Liver (tissue), 7 donors: ENCODE measurements at regions not wholly inside any gene's neighbourhood (a gene's known extent, or its start where the extent isn't known, plus 50 kb on each side); places are given as distances from the start of the nearest gene placed in this dataset.

Experiments
- DNase-seq: peaks from one replicate; pipeline ENCODE4 v3.0.0-alpha.2; 2017; ENCODE audit warnings: low spot score
- H3K27ac ChIP-seq, 2 donors: one replicate each; pipeline ENCODE4 v1.7.0; 2013; ENCODE audit warnings: inconsistent platforms in 2 of 2, low read length in 2 of 2, control low read depth in 1 of 2, low read depth in 1 of 2, mild to moderate bottlenecking in 1 of 2
- H3K27me3 ChIP-seq, 4 donors: one replicate each; pipeline versions ENCODE4 v1.6.1 to v1.7.0; 2013; ENCODE audit warnings: low read length in 3 of 4, inconsistent platforms in 1 of 4, mild to moderate bottlenecking in 1 of 4, moderate library complexity in 1 of 4; ENCODE audit not compliant: control insufficient read depth in 4 of 4, insufficient read depth in 4 of 4
- H3K36me3 ChIP-seq, 4 donors: one replicate each; pipeline versions ENCODE4 v1.6.1 to v1.7.0; 2013; ENCODE audit warnings: low read length in 3 of 4, mild to moderate bottlenecking in 3 of 4, low read depth in 1 of 4, moderate library complexity in 1 of 4; ENCODE audit not compliant: control insufficient read depth in 4 of 4, insufficient read depth in 3 of 4
- H3K4me1 ChIP-seq, 4 donors: one replicate each; pipeline versions ENCODE4 v1.6.1 to v1.7.0; 2013; ENCODE audit warnings: low read length in 3 of 4, mild to moderate bottlenecking in 3 of 4, moderate library complexity in 1 of 4; ENCODE audit not compliant: control insufficient read depth in 4 of 4, insufficient read depth in 4 of 4
- H3K4me3 ChIP-seq, 3 donors: one replicate each; pipeline versions ENCODE4 v1.6.1 to v1.7.0; 2013; ENCODE audit warnings: low read length in 3 of 3, control low read depth in 1 of 3, low read depth in 1 of 3, mild to moderate bottlenecking in 1 of 3
- H3K9ac ChIP-seq, 2 donors: one replicate each; pipeline ENCODE4 v1.7.0; 2013; ENCODE audit warnings: low read length in 2 of 2, mild to moderate bottlenecking in 2 of 2, moderate library complexity in 2 of 2, control low read depth in 1 of 2, low read depth in 1 of 2
- H3K9me3 ChIP-seq, 4 donors: one replicate each; pipeline versions ENCODE4 v1.6.1 to v1.7.0; 2013; ENCODE audit warnings: low read length in 3 of 4; ENCODE audit not compliant: control insufficient read depth in 4 of 4
- ATF3 ChIP-seq: IDR thresholded peaks from 2 replicates; pipeline ENCODE4 v1.6.1; 2016; ENCODE audit warnings: antibody characterized with exemption
- FOXA2 ChIP-seq: IDR thresholded peaks from 2 replicates; pipeline ENCODE4 v1.6.1; 2016; ENCODE audit warnings: antibody characterized with exemption
- GABPA ChIP-seq, 2 donors: IDR thresholded peaks in 1 of 2; conservative IDR thresholded peaks in 1 of 2; 2 replicates each; pipeline ENCODE4 v1.6.1; 2016; ENCODE audit warnings: antibody characterized with exemption in 2 of 2, mild to moderate bottlenecking in 1 of 2, moderate library complexity in 1 of 2
- HNF4A ChIP-seq, 2 donors: conservative IDR thresholded peaks; 2 replicates each; pipeline ENCODE4 v1.6.1; 2016; ENCODE audit warnings: antibody characterized with exemption in 2 of 2, mild to moderate bottlenecking in 2 of 2
- MAX ChIP-seq: IDR thresholded peaks from 2 replicates; pipeline ENCODE4 v1.6.1; 2016; ENCODE audit warnings: antibody characterized with exemption
- NR2F2 ChIP-seq: IDR thresholded peaks from 2 replicates; pipeline ENCODE4 v1.6.1; 2016; ENCODE audit warnings: antibody characterized with exemption
- REST ChIP-seq: IDR thresholded peaks from 2 replicates; pipeline ENCODE4 v1.6.1; 2016; ENCODE audit warnings: antibody characterized with exemption, mild to moderate bottlenecking
- RXRA ChIP-seq, 2 donors: IDR thresholded peaks; 2 replicates each; pipeline ENCODE4 v1.6.1; 2017 to 2018; ENCODE audit warnings: antibody characterized with exemption in 2 of 2, mild to moderate bottlenecking in 1 of 2
- SP1 ChIP-seq: IDR thresholded peaks from 2 replicates; pipeline ENCODE4 v1.6.1; 2018; ENCODE audit warnings: antibody characterized with exemption, mild to moderate bottlenecking
- TAF1 ChIP-seq: conservative IDR thresholded peaks from 2 replicates; pipeline ENCODE4 v1.6.1; 2016; ENCODE audit warnings: antibody characterized with exemption, mild to moderate bottlenecking
- YY1 ChIP-seq: IDR thresholded peaks from 2 replicates; pipeline ENCODE4 v1.6.1; 2016; ENCODE audit warnings: antibody characterized with exemption, mild to moderate bottlenecking
- ZBTB33 ChIP-seq: IDR thresholded peaks from 2 replicates; pipeline ENCODE4 v1.6.1; 2016; ENCODE audit warnings: antibody characterized with exemption
- WGBS: extraction: QIAGEN DNeasy Blood & Tissue Kit; methylation state at CpG from one replicate; pipeline ENCODE4 v1.1.7; 2013; 5-methylcytosine and 5-hydroxymethylcytosine counted together
- donor health status: healthy.
- donor health status: healthy.
- donor health status: healthy.
- donor health status: healthy.

GRCh38 chr2:192407692-192408091 is 213.0 kb upstream of the TMEFF2 start:
- no peaks in the 10 kb centered on the region for H3K27me3 ChIP-seq
- no peak for DNase-seq
- WGBS: 75% methylated on average over 5 of the region's 5 CpGs

GRCh38 chr2:192398236-192398635 is 203.5 kb upstream of the TMEFF2 start:
- H3K4me3 ChIP-seq: no peak overlapping the region
- WGBS: 75% methylated on average over 6 of the region's 6 CpGs
- no peak for DNase-seq
- no peak for TF ChIP-seq ZBTB33
- TF ChIP-seq GABPA (IDR thresholded peaks at IDR 0.05 in 1 of 2, conservative IDR thresholded peaks at IDR 0.05 in 1 of 2): no peak
- no peak for TF ChIP-seq YY1
- no peak for TF ChIP-seq FOXA2
- TF ChIP-seq SP1: no peak
- TF ChIP-seq ATF3: no peak
- TF ChIP-seq NR2F2: no peak
- no peak for TF ChIP-seq RXRA (IDR thresholded peaks at IDR 0.05)

More at GRCh38 chr2:192407692-192408091, 213.0 kb upstream of the TMEFF2 start:
- Histone ChIP-seq H3K36me3 (no peaks in the 10 kb centered on the region), H3K9me3 (no peaks in the 10 kb centered on the region), H3K4me3 (no peak overlapping the region), H3K4me1 (no peaks in the 10 kb centered on the region), H3K9ac (no peak overlapping the region), H3K27ac (no peak overlapping the region)
- TF ChIP-seq GABPA (IDR thresholded peaks at IDR 0.05 in 1 of 2, conservative IDR thresholded peaks at IDR 0.05 in 1 of 2) (no peak), TAF1 (no peak), ATF3 (no peak), REST (no peak), MAX (no peak), YY1 (no peak), ZBTB33 (no peak), FOXA2 (no peak), HNF4A (conservative IDR thresholded peaks at IDR 0.05) (no peak)

More at GRCh38 chr2:192398236-192398635, 203.5 kb upstream of the TMEFF2 start:
- H3K9ac ChIP-seq: no peak overlapping the region
- H3K4me1 ChIP-seq: no peaks in the 10 kb centered on the region
- peaks cover 0 to 3% (median 0%) of the 10 kb centered on the region in 4 donors for H3K9me3 ChIP-seq
- H3K27ac ChIP-seq: no peak overlapping the region
- H3K27me3 ChIP-seq: peaks cover 0 to 2% (median 0%) of the 10 kb centered on the region in 4 donors
- H3K36me3 ChIP-seq: no peaks in the 10 kb centered on the region
